Mammary epithelial cell (primary cell): ENCODE measurements at regions not wholly inside any gene's neighbourhood (a gene's known extent, or its start where the extent isn't known, plus 50 kb on each side); places are given as distances from the start of the nearest gene placed in this dataset.

Source experiments
- EZH2 ChIP-seq: IDR thresholded peaks from 2 replicates; pipeline ENCODE4 v1.6.1; 2012; ENCODE audit warnings: low read length, inconsistent platforms, borderline replicate concordance
- TF ChIP-seq, protein P1 (sequence below), 2 donors: IDR thresholded peaks in 1 of 2; conservative IDR thresholded peaks in 1 of 2; 2 replicates each; pipeline ENCODE4 v1.5.1; 2011 to 2012; ENCODE audit warnings: inconsistent platforms in 2 of 2, low read length in 2 of 2, mild to moderate bottlenecking in 2 of 2, control low read depth in 1 of 2, low read depth in 1 of 2; ENCODE audit not compliant: insufficient read depth in 1 of 2; ENCODE audit errors: extremely low read depth in 1 of 2

DNA sequence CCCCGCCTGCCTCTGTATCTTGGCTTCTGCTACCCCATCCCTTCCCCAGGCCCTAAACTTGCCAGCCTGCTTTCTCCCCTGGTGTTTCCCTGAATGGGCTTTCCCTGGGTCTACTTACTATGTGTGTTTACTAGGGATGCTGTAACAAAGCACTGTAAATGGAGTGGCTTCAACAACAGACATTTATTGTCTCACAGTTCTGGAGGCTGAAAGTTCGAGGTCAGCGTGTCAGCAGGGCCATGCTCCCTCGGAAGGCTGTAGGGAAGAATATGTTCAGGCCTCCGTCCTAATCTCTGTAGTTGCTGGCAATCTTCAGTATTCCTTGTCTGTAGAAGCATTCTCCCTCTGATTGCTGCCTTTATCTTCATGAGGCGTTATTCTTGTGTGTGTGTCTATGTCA is 113.6 kb downstream of the DDX1 start:
- TF ChIP-seq, protein P1, sequence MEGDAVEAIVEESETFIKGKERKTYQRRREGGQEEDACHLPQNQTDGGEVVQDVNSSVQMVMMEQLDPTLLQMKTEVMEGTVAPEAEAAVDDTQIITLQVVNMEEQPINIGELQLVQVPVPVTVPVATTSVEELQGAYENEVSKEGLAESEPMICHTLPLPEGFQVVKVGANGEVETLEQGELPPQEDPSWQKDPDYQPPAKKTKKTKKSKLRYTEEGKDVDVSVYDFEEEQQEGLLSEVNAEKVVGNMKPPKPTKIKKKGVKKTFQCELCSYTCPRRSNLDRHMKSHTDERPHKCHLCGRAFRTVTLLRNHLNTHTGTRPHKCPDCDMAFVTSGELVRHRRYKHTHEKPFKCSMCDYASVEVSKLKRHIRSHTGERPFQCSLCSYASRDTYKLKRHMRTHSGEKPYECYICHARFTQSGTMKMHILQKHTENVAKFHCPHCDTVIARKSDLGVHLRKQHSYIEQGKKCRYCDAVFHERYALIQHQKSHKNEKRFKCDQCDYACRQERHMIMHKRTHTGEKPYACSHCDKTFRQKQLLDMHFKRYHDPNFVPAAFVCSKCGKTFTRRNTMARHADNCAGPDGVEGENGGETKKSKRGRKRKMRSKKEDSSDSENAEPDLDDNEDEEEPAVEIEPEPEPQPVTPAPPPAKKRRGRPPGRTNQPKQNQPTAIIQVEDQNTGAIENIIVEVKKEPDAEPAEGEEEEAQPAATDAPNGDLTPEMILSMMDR (conservative IDR thresholded peaks at IDR 0.05 in 1 of 2, IDR thresholded peaks at IDR 0.05 in 1 of 2; ENCODE audit: extremely low read depth in 1 of 2, insufficient read depth in 1 of 2, low read depth in 1 of 2, low read length in 2 of 2): no peak
- no peak for TF ChIP-seq EZH2
